ENCODE measurements at regions not wholly inside any gene's neighbourhood (a gene's known extent, or its start where the extent isn't known, plus 50 kb on each side); places are given as distances from the start of the nearest gene placed in this dataset.
"Not testable (repeated sequence)": the region's sequence is repeated elsewhere in the genome, so short reads cannot be mapped to it uniquely, and the experiment has no call there.

DNA sequence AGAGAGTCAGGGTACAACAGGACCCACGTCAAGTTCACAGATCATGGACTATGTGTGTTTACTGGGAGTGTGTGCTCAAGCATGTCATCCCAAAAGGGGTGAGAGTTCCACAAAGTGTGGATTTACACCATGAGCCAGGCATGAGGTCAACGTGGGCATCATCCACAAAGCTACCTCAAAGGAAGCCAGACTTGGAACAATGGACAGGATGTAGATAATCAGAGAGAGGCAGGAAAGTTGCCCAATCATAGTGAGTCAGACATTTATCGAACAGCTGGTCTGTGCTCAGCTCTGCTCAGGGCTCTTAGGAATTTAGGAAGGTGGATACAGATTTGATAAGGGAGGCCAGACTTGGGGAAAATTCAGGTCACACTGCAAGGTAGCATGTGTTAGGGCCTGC, 317.2 kb upstream of the CDYL start:
- DNase-seq (ENCODE audit: low spot score) = no peak
- intact Hi-C loops (cut with DNase I) = no loop called here
- ATAC-seq = no peak

DNA sequence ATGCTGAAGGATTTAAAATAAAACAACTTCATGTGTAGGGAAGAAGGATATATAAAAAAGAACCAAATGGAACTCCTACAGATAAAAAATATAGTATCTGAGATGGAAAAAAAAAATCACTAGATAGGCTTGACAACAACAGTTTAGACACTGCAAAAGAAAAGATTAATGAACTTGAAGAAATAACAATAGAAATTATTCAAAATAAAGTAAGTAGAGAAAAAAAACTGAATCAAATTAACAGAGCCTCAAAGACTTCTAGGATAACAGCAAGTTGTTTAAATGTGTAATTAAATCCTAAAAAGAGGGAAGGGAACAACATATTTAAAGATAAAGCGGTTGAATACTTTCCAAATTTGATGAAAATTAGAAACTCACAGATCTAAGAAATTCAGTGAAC, 316.3 kb upstream of the ECI2 start:
- intact Hi-C loops (cut with DNase I) = no loop called here
- DNase-seq (ENCODE audit: low spot score) = no peak
- ATAC-seq = no peak

- intact Hi-C loops (cut with DNase I) = no loop called here
- no peak for DNase-seq (ENCODE audit: low spot score)
- ATAC-seq = no peak
Observed at GRCh38 chr6:4451081-4451480, 315.7 kb upstream of the ECI2 start.

GRCh38 chr6:4450237-4450636, 314.9 kb upstream of the ECI2 start:
- intact Hi-C loops (cut with DNase I) = no loop called here
- no peak for DNase-seq (ENCODE audit: low spot score)
- ATAC-seq = no peak

GRCh38 chr6:4449409-4449808, 314.0 kb upstream of the ECI2 start:
- intact Hi-C loops (cut with DNase I) = no loop called here
- no peak for DNase-seq (ENCODE audit: low spot score)
- no peak for ATAC-seq

- ATAC-seq = no peak
- intact Hi-C loops (cut with DNase I) = no loop called here
- DNase-seq (ENCODE audit: low spot score) = no peak
Observed at GRCh38 chr6:4448841-4449240, 313.5 kb upstream of the ECI2 start.

GRCh38 chr6:4447639-4448330, 312.4 kb upstream of the ECI2 start:
- DNase-seq (ENCODE audit: low spot score) (no peak), ATAC-seq (no peak)
- intact Hi-C loops (cut with DNase I) = no loop called here

DNA sequence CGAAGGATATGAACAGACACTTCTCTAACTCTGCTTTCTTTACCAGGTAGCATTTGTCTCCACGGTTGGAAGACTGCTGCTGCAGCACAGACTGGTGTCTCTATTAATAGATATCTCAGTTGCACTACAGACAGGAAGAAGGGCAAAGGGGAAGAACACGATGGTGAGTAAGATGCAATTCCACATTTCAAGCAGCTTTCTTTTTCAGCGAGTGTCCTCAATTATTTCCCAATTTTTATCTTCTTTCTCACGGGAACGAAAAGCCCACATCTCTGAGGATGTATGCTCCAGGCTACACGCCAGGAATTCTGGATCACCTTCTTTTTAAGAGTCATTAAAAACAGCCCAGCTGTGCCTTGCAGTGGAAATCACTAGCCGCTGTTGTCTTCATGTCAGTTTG, 311.6 kb upstream of the ECI2 start:
- no peak for ATAC-seq
- intact Hi-C loops (cut with DNase I) = no loop called here
- DNase-seq (ENCODE audit: low spot score) = no peak

GRCh38 chr6:4441981-4442434, 306.6 kb upstream of the ECI2 start:
- ATAC-seq (no peak), DNase-seq (ENCODE audit: low spot score) (no peak)
- intact Hi-C loops (cut with DNase I) = no loop called here

DNA sequence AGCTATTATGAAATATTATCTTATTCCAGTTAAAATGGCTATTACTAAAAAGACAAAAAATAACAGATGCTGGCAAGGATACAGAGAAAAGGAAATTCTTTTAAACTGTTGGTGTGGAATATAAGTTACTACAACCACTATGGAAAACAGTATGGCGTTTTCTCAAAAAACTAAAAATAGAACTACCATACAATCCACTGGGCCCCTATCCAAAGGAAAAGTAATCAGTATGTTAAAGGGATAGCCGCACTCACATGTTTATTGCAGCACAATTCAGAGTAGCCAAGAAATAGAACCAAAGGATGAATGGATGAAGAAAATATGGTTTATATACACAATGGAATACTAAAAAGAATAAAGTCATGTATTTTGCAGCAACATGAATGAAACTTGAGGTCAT, 303.8 kb upstream of the ECI2 start:
- no peak for DNase-seq (ENCODE audit: low spot score)
- ATAC-seq = no peak
- intact Hi-C loops (cut with DNase I) = no loop called here

DNA sequence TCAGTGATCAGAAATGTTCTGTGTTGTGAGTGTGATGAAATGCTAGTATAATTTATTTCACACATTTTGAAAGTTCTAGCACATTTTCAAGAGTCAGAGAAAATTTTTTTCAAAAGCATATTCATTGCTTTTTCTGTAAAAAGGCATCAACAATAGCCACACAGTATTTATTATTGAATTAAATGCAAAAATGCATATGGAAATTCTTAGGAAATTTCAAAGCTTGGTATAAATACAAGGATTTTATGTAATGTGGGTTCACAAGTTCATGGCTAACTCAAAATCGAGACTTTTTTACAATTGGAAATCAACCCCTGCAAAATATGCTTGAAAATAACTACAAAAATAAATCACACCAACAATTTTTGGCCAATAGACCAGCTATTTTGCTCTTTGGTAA, 302.0 kb upstream of the ECI2 start:
- intact Hi-C loops (cut with DNase I) = no loop called here
- DNase-seq (ENCODE audit: low spot score) (no peak), ATAC-seq (no peak)

DNA sequence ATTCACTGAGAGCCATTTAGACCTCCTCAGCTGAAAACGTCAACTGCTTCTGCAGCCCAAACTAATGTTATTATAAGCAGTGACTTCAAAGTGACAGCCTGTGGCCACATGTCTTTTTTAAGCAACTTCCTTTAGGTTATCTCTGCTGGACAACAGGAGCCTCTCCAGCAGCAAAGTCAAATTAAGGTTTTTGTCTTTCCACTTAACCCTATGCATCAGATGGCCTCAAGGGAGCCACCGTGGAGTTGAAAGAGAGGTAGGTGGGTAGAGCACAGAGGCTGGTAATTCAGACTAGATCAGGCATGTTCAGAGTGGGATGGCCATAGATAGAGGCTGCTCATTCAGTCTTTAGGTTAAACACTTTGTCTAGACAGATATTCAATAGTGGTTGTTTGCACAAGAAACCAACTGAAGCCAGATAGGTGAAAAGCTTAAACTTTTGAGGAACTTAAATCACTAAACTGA, 300.6 kb upstream of the ECI2 start:
- intact Hi-C loops (cut with DNase I) = no loop called here
- DNase-seq (ENCODE audit: low spot score) (no peak), ATAC-seq (no peak)

DNA sequence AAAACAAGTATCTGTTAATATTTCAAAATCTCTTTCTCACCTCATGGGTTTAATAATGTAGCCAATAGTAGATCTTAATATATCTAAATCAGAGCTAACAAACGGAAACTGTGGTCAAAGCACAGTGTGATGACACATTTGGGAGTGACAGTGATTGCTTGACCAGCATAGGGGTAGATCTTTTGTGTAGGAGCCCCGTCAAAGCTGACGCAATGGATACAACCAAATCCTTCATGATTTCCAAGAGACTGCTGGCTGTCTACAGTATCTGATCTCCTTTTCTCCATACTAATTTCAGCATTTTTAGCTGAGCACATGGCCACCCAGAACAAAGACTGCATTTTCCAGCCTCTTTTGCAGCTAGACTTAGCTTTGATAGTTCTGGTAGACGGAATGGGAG, 299.3 kb upstream of the ECI2 start:
- DNase-seq (ENCODE audit: low spot score) (no peak), ATAC-seq (no peak)
- intact Hi-C loops (cut with DNase I) = no loop called here

DNA sequence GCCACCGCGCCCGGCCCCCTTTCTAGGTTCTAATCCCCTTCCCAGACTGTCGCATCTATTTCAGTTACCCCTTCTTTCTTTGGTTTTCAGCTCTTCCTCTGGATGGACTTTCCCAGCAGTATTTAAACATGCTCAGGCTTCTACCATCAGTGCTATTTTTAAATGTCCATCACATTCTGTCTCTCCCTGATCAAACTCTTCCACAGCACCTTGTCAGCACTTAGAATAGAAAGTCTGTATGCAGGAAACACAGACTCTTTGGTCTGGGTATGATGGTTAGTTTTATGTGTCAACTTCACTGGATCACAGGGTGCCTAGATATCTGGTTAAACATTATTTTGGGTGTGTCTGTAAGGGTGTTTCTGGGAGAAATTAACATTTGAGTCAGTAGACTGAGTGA, 297.8 kb upstream of the ECI2 start:
- intact Hi-C loops (cut with DNase I) = loop anchor here (2.0 kb wide), 1 partner anchor 52 kb away; no protein-coding TSS in a partner anchor
- DNase-seq (ENCODE audit: low spot score) = no peak
- ATAC-seq = no peak

- ATAC-seq (no peak), DNase-seq (ENCODE audit: low spot score) (no peak)
- intact Hi-C loops (cut with DNase I) = no loop called here
Observed at GRCh38 chr6:4426968-4427367, 291.6 kb upstream of the ECI2 start.

GRCh38 chr6:4421837-4422236, 286.5 kb upstream of the ECI2 start:
- ATAC-seq = no peak
- intact Hi-C loops (cut with DNase I) = no loop called here
- no peak for DNase-seq (ENCODE audit: low spot score)

GRCh38 chr6:4420160-4420865, 284.9 kb upstream of the ECI2 start:
- intact Hi-C loops (cut with DNase I) = no loop called here
- DNase-seq (ENCODE audit: low spot score) (no peak), ATAC-seq (no peak)

DNA sequence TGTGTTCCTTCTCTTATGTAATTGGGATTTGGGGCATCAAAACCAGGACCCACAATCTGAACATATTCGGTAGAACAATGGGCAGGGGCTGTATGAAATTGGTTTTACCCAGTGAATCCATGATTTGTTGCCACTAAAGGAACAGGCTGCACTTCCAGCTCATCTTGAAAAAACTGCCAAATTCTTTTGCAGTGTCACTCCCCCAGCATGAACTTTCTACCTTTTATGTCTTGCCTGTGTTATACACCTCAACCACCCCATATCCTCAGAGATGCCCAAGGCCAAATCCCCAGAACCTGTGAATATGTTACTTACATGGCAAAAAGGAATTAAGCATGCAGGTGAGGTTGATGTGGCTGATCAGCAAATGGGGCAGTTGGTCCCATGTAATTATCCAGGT, 280.2 kb upstream of the ECI2 start:
- intact Hi-C loops (cut with DNase I) = no loop called here
- no peak for DNase-seq (ENCODE audit: low spot score)
- no peak for ATAC-seq

- ATAC-seq; DNase-seq (ENCODE audit: low spot score); intact Hi-C loops (cut with DNase I): not testable (repeated sequence)
Observed at GRCh38 chr6:4414078-4414477, 278.7 kb upstream of the ECI2 start.

- no peak for ATAC-seq
- DNase-seq (ENCODE audit: low spot score) = no peak
- intact Hi-C loops (cut with DNase I) = no loop called here
Observed at GRCh38 chr6:4413073-4413472, 277.7 kb upstream of the ECI2 start.

DNA sequence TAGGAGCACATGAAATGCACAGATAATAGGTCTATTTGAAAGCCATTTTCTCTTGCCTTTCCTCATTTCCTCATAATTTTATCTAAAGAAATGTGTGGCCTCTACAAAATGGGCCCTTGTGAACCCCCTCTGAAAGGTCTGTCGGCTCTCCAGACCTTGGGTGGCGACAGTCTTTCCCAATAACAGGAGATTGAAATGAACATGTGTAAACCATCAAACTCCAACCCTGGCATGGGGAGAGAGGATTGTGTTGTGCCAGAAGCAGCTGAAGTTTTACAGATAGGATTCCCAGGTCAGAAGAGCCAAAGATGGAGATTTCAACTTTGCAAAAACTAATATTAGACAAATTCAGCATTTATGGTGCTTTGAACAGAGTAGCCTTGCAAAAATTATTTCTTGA, 277.1 kb upstream of the ECI2 start:
- intact Hi-C loops (cut with DNase I) = no loop called here
- DNase-seq (ENCODE audit: low spot score) (no peak), ATAC-seq (no peak)

Measured in sciatic nerve (tissue), 2 donors.